GM23338 (cell line): ENCODE measurements at regions not wholly inside any gene's neighbourhood (a gene's known extent, or its start where the extent isn't known, plus 50 kb on each side); places are given as distances from the start of the nearest gene placed in this dataset.

Experiments
- ATAC-seq: fragments of 200-7000 bp; cut with Tn5 transposase; 3 replicates; pipeline ENCODE4 v1.9.1; 2020
- DNase-seq: peaks from one replicate; pipeline ENCODE4 v3.0.0-alpha.2; 2015; ENCODE audit warnings: low spot score
- H2AFZ ChIP-seq: fragments of 200-600 bp; sonication (generic); 2 replicates; pipeline ENCODE4 v1.8.0; 2016; ENCODE audit warnings: antibody characterized with exemption, mild to moderate bottlenecking, moderate library complexity
- H3F3A ChIP-seq: fragments of 200-600 bp; sonication (generic); replicated peaks from 2 replicates; pipeline ENCODE4 v1.8.0; 2017; ENCODE audit warnings: antibody characterized with exemption, mixed run types, low read depth
- H3K27ac ChIP-seq: fragments of 200-600 bp; sonication (generic); 2 replicates; pipeline ENCODE4 v1.6.1; 2016; ENCODE audit warnings: low read depth
- H3K27me3 ChIP-seq: fragments of 200-600 bp; sonication (generic); 2 replicates; pipeline ENCODE4 v1.8.0; 2016; ENCODE audit warnings: mild to moderate bottlenecking, mixed run types, moderate library complexity; ENCODE audit not compliant: insufficient read depth
- H3K36me3 ChIP-seq: fragments of 200-600 bp; sonication (generic); 2 replicates; pipeline ENCODE4 v1.8.0; 2016; ENCODE audit warnings: mild to moderate bottlenecking; ENCODE audit not compliant: insufficient read depth
- H3K4me1 ChIP-seq: fragments of 200-600 bp; sonication (generic); 2 replicates; pipeline ENCODE4 v1.8.0; 2016; ENCODE audit warnings: mild to moderate bottlenecking, moderate library complexity; ENCODE audit not compliant: insufficient read depth
- H3K4me2 ChIP-seq: fragments of 200-600 bp; sonication (generic); 2 replicates; pipeline ENCODE4 v1.7.1; 2017; ENCODE audit warnings: mixed run types
- H3K4me3 ChIP-seq: fragments of 200-600 bp; sonication (generic); 2 replicates; pipeline ENCODE4 v1.6.1; 2016; ENCODE audit warnings: mixed run types
- H3K79me2 ChIP-seq: fragments of 200-600 bp; sonication (generic); replicated peaks from 2 replicates; pipeline ENCODE4 v1.8.0; 2017; ENCODE audit warnings: mild to moderate bottlenecking; ENCODE audit not compliant: insufficient read depth
- H3K9me2 ChIP-seq: fragments of 200-600 bp; sonication (generic); 2 replicates; pipeline ENCODE4 v1.8.0; 2017; ENCODE audit not compliant: insufficient read depth
- H4K20me1 ChIP-seq: fragments of 200-600 bp; sonication (generic); replicated peaks from 2 replicates; pipeline ENCODE4 v1.8.0; 2017; ENCODE audit warnings: mild to moderate bottlenecking; ENCODE audit not compliant: insufficient read depth
- H3K27ac Mint-ChIP-seq: 2 replicates; pipeline ENCODE4 v1.8.0; 2020; ENCODE audit warnings: inconsistent platforms, mild to moderate bottlenecking, moderate library complexity, mixed read lengths
- H3K27me3 Mint-ChIP-seq: 3 replicates; pipeline ENCODE4 v1.8.0; 2022; ENCODE audit warnings: low read depth, mild to moderate bottlenecking, moderate library complexity, mixed read lengths, inconsistent platforms; ENCODE audit not compliant: insufficient read depth, poor library complexity
- H3K36me3 Mint-ChIP-seq: 3 replicates; pipeline ENCODE4 v1.8.0; 2021; ENCODE audit warnings: low read depth, mild to moderate bottlenecking, inconsistent platforms, moderate library complexity, mixed read lengths
- H3K4me1 Mint-ChIP-seq: 3 replicates; pipeline ENCODE4 v1.8.0; 2020; ENCODE audit warnings: mild to moderate bottlenecking, inconsistent platforms, mixed read lengths
- H3K4me3 Mint-ChIP-seq: 3 replicates; pipeline ENCODE4 v1.8.0; 2021; ENCODE audit warnings: moderate library complexity, mild to moderate bottlenecking, inconsistent platforms, mixed read lengths
- H3K9me3 Mint-ChIP-seq: 3 replicates; pipeline ENCODE4 v1.8.0; 2020; ENCODE audit warnings: moderate library complexity, mild to moderate bottlenecking, inconsistent platforms, mixed read lengths
- CREB1 ChIP-seq: fragments of 250-450 bp; sonication (Bioruptor Pico); IDR thresholded peaks from 2 replicates; pipeline ENCODE4 v1.5.0; 2020; ENCODE audit warnings: low read depth, mild to moderate bottlenecking, moderate library complexity
- CTCF ChIP-seq, 2 experiments: fragments of 200-600 bp in 1 of 2; sonication (generic) in 1 of 2; conservative IDR thresholded peaks; 2 replicates each; pipeline versions ENCODE4 v1.5.1 to v1.6.1; 2016 to 2017; ENCODE audit warnings: antibody characterized with exemption in 2 of 2, low read depth in 2 of 2, mild to moderate bottlenecking in 2 of 2, moderate library complexity in 1 of 2
- ETS1 ChIP-seq: IDR thresholded peaks from 2 replicates; pipeline ENCODE4 v1.6.1; 2016; ENCODE audit warnings: antibody characterized with exemption
- EZH2 ChIP-seq: fragments of 200-600 bp; sonication (generic); IDR thresholded peaks from one replicate; pipeline ENCODE4 v1.8.0; 2017; ENCODE audit warnings: antibody characterized with exemption, mild to moderate bottlenecking, low read depth; ENCODE audit not compliant: unreplicated experiment
- EZH2phosphoT487 ChIP-seq: fragments of 200-600 bp; sonication (generic); IDR thresholded peaks from one replicate; pipeline ENCODE4 v1.8.1; 2018; ENCODE audit warnings: antibody characterized with exemption; ENCODE audit not compliant: unreplicated experiment
- JUNB ChIP-seq: IDR thresholded peaks from one replicate; pipeline ENCODE4 v1.6.1; 2016; ENCODE audit warnings: antibody characterized with exemption; ENCODE audit not compliant: unreplicated experiment
- NANOG ChIP-seq: IDR thresholded peaks from 2 replicates; pipeline ENCODE4 v1.6.1; 2016; ENCODE audit warnings: antibody characterized with exemption, borderline replicate concordance
- POLR2AphosphoS5 ChIP-seq: IDR thresholded peaks from 2 replicates; pipeline ENCODE4 v1.6.1; 2016; ENCODE audit warnings: antibody characterized with exemption, low read depth
- ZNF114 ChIP-seq: fragments of 250-450 bp; sonication (Bioruptor Pico); IDR thresholded peaks from 2 replicates; pipeline ENCODE4 v1.5.0; 2020; ENCODE audit warnings: mild to moderate bottlenecking, moderate library complexity
- ZNF331 ChIP-seq: fragments of 250-450 bp; sonication (Bioruptor Pico); IDR thresholded peaks from 2 replicates; pipeline ENCODE4 v1.5.0; 2020; ENCODE audit warnings: low read depth, mild to moderate bottlenecking, moderate library complexity
- ZNF462 ChIP-seq: fragments of 250-450 bp; sonication (Bioruptor Pico); IDR thresholded peaks from 2 replicates; pipeline ENCODE4 v1.5.0; 2020; ENCODE audit warnings: mild to moderate bottlenecking, moderate library complexity

GRCh38 chr7:80057488-80057887 is 77.1 kb upstream of the GNAI1 start:
- H3K27ac Mint-ChIP-seq: no peak overlapping the region
- H3K27me3 ChIP-seq: no peaks in the 10 kb centered on the region
- H3K79me2 ChIP-seq: no peaks in the 10 kb centered on the region
- H3K4me2 ChIP-seq: no peak overlapping the region
- peaks cover 7% of the 10 kb centered on the region for H3K9me3 Mint-ChIP-seq
- H3K4me3 Mint-ChIP-seq: no peak overlapping the region
- peaks cover 4% of the 10 kb centered on the region; the same call in 2 of the 3 replicates for H3K36me3 Mint-ChIP-seq
- ATAC-seq: no peak
- H3K27ac ChIP-seq: no peak overlapping the region
- H4K20me1 ChIP-seq: no peaks in the 10 kb centered on the region
- H3K4me3 ChIP-seq: no peak overlapping the region
- peaks cover 6% of the 10 kb centered on the region; the same call in 2 of the 3 replicates for H3K4me1 Mint-ChIP-seq
- no peak for DNase-seq
- no peak overlapping the region for H2AFZ ChIP-seq
- no peaks in the 10 kb centered on the region for H3K9me2 ChIP-seq
- peaks cover 3% of the 10 kb centered on the region for H3K27me3 Mint-ChIP-seq
- no peaks in the 10 kb centered on the region for H3K4me1 ChIP-seq
- no peaks in the 10 kb centered on the region for H3K36me3 ChIP-seq
- no peak for TF ChIP-seq ZNF331
- TF ChIP-seq POLR2AphosphoS5: no peak
- TF ChIP-seq CTCF (conservative IDR thresholded peaks at IDR 0.05; ENCODE audit: low read depth in 2 of 2): no peak
- no peak for TF ChIP-seq CREB1 (CRISPR knock-in tag)
- no peak for TF ChIP-seq ZNF462 (CRISPR knock-in tag)
- TF ChIP-seq NANOG: no peak
- no peak for TF ChIP-seq ZNF114 (CRISPR knock-in tag)
- TF ChIP-seq JUNB: no peak
- TF ChIP-seq EZH2phosphoT487: no peak
- TF ChIP-seq ETS1: no peak
- no peak for TF ChIP-seq EZH2
- no peaks in the 10 kb centered on the region for H3F3A ChIP-seq
